GM12878 (cell line): ENCODE measurements at regions not wholly inside any gene's neighbourhood (a gene's known extent, or its start where the extent isn't known, plus 50 kb on each side); places are given as distances from the start of the nearest gene placed in this dataset.

ENCODE experiments used
- ATAC-seq: fragments of 200-7000 bp; cut with Tn5 transposase; 3 replicates; pipeline ENCODE4 v1.9.1; 2020; ENCODE audit warnings: mild to moderate bottlenecking, moderate library complexity
- BruUV-seq: library from RNA; stranded (reverse); fragments of 400-500 nt; replicated peaks from 2 replicates; lab custom pipeline; 2021; lab: Mats Ljungman, UMichigan
- CTCF ChIA-PET: fragments of 300-600 bp; sonication (Branson Sonifier 250); formaldehyde crosslinking; extraction: SDS; loops from one replicate; lab custom pipeline; 2021; ENCODE audit warnings: inconsistent platforms; lab: Yijun Ruan, JAX
- POLR2A ChIA-PET: fragments of 350-600 bp; formaldehyde crosslinking; extraction: SDS; loops from one replicate; lab custom pipeline; 2021; ENCODE audit warnings: inconsistent platforms; lab: Charles Lee
- RAD21 ChIA-PET: fragments of 300-600 bp; sonication (Branson Sonifier 250); formaldehyde crosslinking; loops from one replicate; lab custom pipeline; 2023; ENCODE audit warnings: antibody characterized with exemption; ENCODE audit not compliant: unreplicated experiment; lab: Charles Lee
- SMC1A ChIA-PET: fragments of 300-600 bp; sonication (Branson Sonifier 250); formaldehyde crosslinking; loops from one replicate; lab custom pipeline; 2023; ENCODE audit not compliant: unreplicated experiment, uncharacterized antibody; lab: Charles Lee
- DNase-seq: peaks from one replicate; pipeline ENCODE4 v3.0.0-alpha.2; 2011; ENCODE audit warnings: low read depth, low spot score
- FAIRE-seq: peaks from 3 replicates; lab custom pipeline; 2011; peaks lifted over from hg19 to GRCh38; lab: Jason Lieb, UNC
- H2AFZ ChIP-seq: 2 replicates; pipeline ENCODE4 v1.6.0; 2011; ENCODE audit warnings: low read depth, low read length, control low read depth; ENCODE audit not compliant: control insufficient read depth
- H3K27ac ChIP-seq: 2 replicates; pipeline ENCODE4 v1.5.1; 2011; ENCODE audit warnings: control low read depth; ENCODE audit not compliant: control insufficient read depth, insufficient read depth
- H3K27me3 ChIP-seq, 2 experiments: replicated peaks in 1 of 2; 2 replicates each; pipeline versions ENCODE4 v1.6.0 to v1.6.1; 2011; ENCODE audit warnings: low read length in 1 of 2; ENCODE audit not compliant: control insufficient read depth in 2 of 2, insufficient read depth in 2 of 2
- H3K36me3 ChIP-seq, 2 experiments: 2 replicates each; pipeline ENCODE4 v1.5.1; 2011; ENCODE audit warnings: low read length in 1 of 2; ENCODE audit not compliant: control insufficient read depth in 2 of 2, insufficient read depth in 2 of 2
- H3K4me1 ChIP-seq: 2 replicates; pipeline ENCODE4 v1.6.1; 2011; ENCODE audit warnings: mild to moderate bottlenecking, low read length, moderate library complexity, mixed read lengths; ENCODE audit not compliant: control insufficient read depth, insufficient read depth
- H3K4me2 ChIP-seq: 2 replicates; pipeline ENCODE4 v1.6.0; 2011; ENCODE audit warnings: control low read depth; ENCODE audit not compliant: control insufficient read depth, insufficient read depth
- H3K4me3 ChIP-seq: fragments of 200-600 bp; sonication (generic); 2 replicates; pipeline ENCODE4 v1.5.1; 2016
- H3K79me2 ChIP-seq: 2 replicates; pipeline ENCODE4 v1.6.0; 2011; ENCODE audit warnings: low read length; ENCODE audit not compliant: control insufficient read depth, insufficient read depth
- H3K9ac ChIP-seq: 2 replicates; pipeline ENCODE4 v1.8.0; 2011; ENCODE audit warnings: low read length, control low read depth, mixed read lengths; ENCODE audit not compliant: control insufficient read depth, insufficient read depth
- H3K9me3 ChIP-seq: replicated peaks from 3 replicates; pipeline ENCODE4 v1.5.1; 2011; ENCODE audit warnings: mild to moderate bottlenecking, low read length; ENCODE audit not compliant: control insufficient read depth, insufficient read depth
- H4K20me1 ChIP-seq: 2 replicates; pipeline ENCODE4 v1.6.0; 2011; ENCODE audit not compliant: control insufficient read depth, insufficient read depth
- BACH1 ChIP-seq: fragments of 450-650 bp; IDR thresholded peaks from 2 replicates; pipeline ENCODE4 v1.6.1; 2017; ENCODE audit warnings: mild to moderate bottlenecking, borderline replicate concordance
- BCL3 ChIP-seq: IDR thresholded peaks from 2 replicates; pipeline ENCODE4 v1.6.1; 2011; ENCODE audit warnings: borderline replicate concordance, low read depth, mild to moderate bottlenecking, moderate library complexity, low read length; ENCODE audit not compliant: insufficient read depth, poor library complexity, severe bottlenecking
- CEBPZ ChIP-seq: fragments of 150-350 bp; IDR thresholded peaks from 2 replicates; pipeline ENCODE4 v1.6.1; 2016; ENCODE audit warnings: low read depth, low read length
- CHD1 ChIP-seq: IDR thresholded peaks from 2 replicates; pipeline ENCODE4 v1.6.1; 2012; ENCODE audit warnings: low read depth, low read length, improper control_type of control experiment
- ELK1 ChIP-seq: IDR thresholded peaks from 2 replicates; pipeline ENCODE4 v1.6.1; 2012; ENCODE audit warnings: low read depth, low read length, improper control_type of control experiment
- IKZF2 ChIP-seq, 2 experiments: fragments of 450-650 bp; IDR thresholded peaks; 2 replicates each; pipeline ENCODE4 v1.6.1; 2017; ENCODE audit warnings: mild to moderate bottlenecking in 2 of 2, moderate library complexity in 2 of 2
- PAX8 ChIP-seq: fragments of 450-650 bp; IDR thresholded peaks from 2 replicates; pipeline ENCODE4 v1.6.1; 2017; ENCODE audit warnings: mild to moderate bottlenecking, moderate library complexity
- SMAD1 ChIP-seq: fragments of 450-650 bp; IDR thresholded peaks from 2 replicates; pipeline ENCODE4 v1.6.1; 2018; ENCODE audit warnings: mild to moderate bottlenecking, low read depth; ENCODE audit not compliant: partially characterized antibody
- ZBTB40 ChIP-seq: fragments of 450-650 bp; IDR thresholded peaks from 2 replicates; pipeline ENCODE4 v1.6.1; 2016; ENCODE audit warnings: mild to moderate bottlenecking, moderate library complexity, borderline replicate concordance
- ZNF207 ChIP-seq: fragments of 450-650 bp; IDR thresholded peaks from 2 replicates; pipeline ENCODE4 v1.6.1; 2014; ENCODE audit warnings: antibody characterized with exemption, mild to moderate bottlenecking, borderline replicate concordance
- ZNF274 ChIP-seq: IDR thresholded peaks from one replicate; pipeline ENCODE4 v1.8.0; 2011; ENCODE audit not compliant: insufficient read length, insufficient read depth
- ZSCAN29 ChIP-seq: fragments of 450-650 bp; IDR thresholded peaks from 2 replicates; pipeline ENCODE4 v1.6.1; 2017; ENCODE audit warnings: mild to moderate bottlenecking, moderate library complexity
- WGBS: methylation state at CpG from one replicate; pipeline ENCODE4 v1.1.6; 2016; ENCODE audit warnings: low lambda C conversion rate; ENCODE audit not compliant: insufficient replicate concordance, insufficient coverage; ENCODE audit errors: missing lambda C conversion rate; 5-methylcytosine and 5-hydroxymethylcytosine counted together
- in situ Hi-C: fragments of 300-500 bp; cut with MboI; formaldehyde crosslinking; loops from 9 replicates; pipeline ENCODE4 v1.14.3; 2018; ENCODE audit warnings: mixed read lengths
- intact Hi-C: fragments of 100-400 bp; cut with micrococcal nuclease; formaldehyde crosslinking; loops from one replicate; pipeline ENCODE4 v1.14.2; 2022; ENCODE audit not compliant: unreplicated experiment

GRCh38 chr6:170122651-170123050 lies 168.2 kb downstream of the DLL1 start:
- Histone ChIP-seq H3K4me3 (no peak overlapping the region), H3K79me2 (no peaks in the 10 kb centered on the region), H3K27ac (no peak overlapping the region), H3K36me3 (no peaks in the 10 kb centered on the region), H2AFZ (no peak overlapping the region), H4K20me1 (no peaks in the 10 kb centered on the region), H3K9ac (no peak overlapping the region), H3K4me2 (no peak overlapping the region), H3K9me3 (peaks cover 1% of the 10 kb centered on the region), H3K4me1 (no peaks in the 10 kb centered on the region; the same call in none of the 2 replicates), H3K27me3 (no peaks in the 10 kb centered on the region)
- RAD21 ChIA-PET: no interaction called here
- DNase-seq: no peak
- ATAC-seq: no peak
- WGBS: 94% methylated on average over 1 of the region's 1 CpG
- CTCF ChIA-PET: no interaction called here
- TF ChIP-seq BACH1 (no peak), SMAD1 (no peak), ZNF274 (no peak), BCL3 (no peak), PAX8 (no peak), IKZF2 (IDR thresholded peaks at IDR 0.05) (no peak), ZSCAN29 (no peak), CHD1 (no peak), CEBPZ (no peak), ZNF207 (no peak), ZBTB40 (no peak), ELK1 (no peak)
- SMC1A ChIA-PET: no interaction called here
- FAIRE-seq: no peak
- no TSS peak for BruUV-seq
- POLR2A ChIA-PET: no interaction called here
- intact Hi-C loops: no loop called here
- in situ Hi-C loops: no loop called here
